22Rv1 (cell line): ENCODE measurements at regions not wholly inside any gene's neighbourhood (a gene's known extent, or its start where the extent isn't known, plus 50 kb on each side); places are given as distances from the start of the nearest gene placed in this dataset.

Experiments used
- CTCF ChIP-seq: fragments of 450-650 bp; IDR thresholded peaks from 2 replicates; pipeline ENCODE4 v1.5.1; 2017; ENCODE audit warnings: mild to moderate bottlenecking
- ZFX ChIP-seq: fragments of 450-650 bp; IDR thresholded peaks from 2 replicates; pipeline ENCODE4 v1.6.1; 2017; ENCODE audit warnings: antibody characterized with exemption, borderline replicate concordance

- no peak for TF ChIP-seq ZFX
- TF ChIP-seq CTCF, result no peak
Observed at GRCh38 chr2:196291426-196291825, 120.0 kb upstream of the STK17B start.
